Activated CD8-positive, alpha-beta memory T cell treated with anti-CD3 and anti-CD28 coated beads, Interleukin-2, amount 10 ng/mL, durations not matched to agents 7 days and 5 days (primary cell): ENCODE measurements at regions not wholly inside any gene's neighbourhood (a gene's known extent, or its start where the extent isn't known, plus 50 kb on each side); places are given as distances from the start of the nearest gene placed in this dataset.

Source experiments
- ATAC-seq: fragments of 150-1000 bp; cut with Tn5 transposase; one replicate; pipeline ENCODE4 v1.10.0; 2021; ENCODE audit warnings: moderate library complexity
- CTCF ChIA-PET: fragments of 350-600 bp; sonication (Branson Sonifier 250); formaldehyde crosslinking; loops from one replicate; lab custom pipeline; 2021; ENCODE audit warnings: antibody characterized with exemption; lab: Charles Lee
- DNase-seq: peaks from one replicate; pipeline ENCODE4 v3.0.0-alpha.2; 2020
- H3K27ac Mint-ChIP-seq: one replicate; pipeline ENCODE4 v1.8.0; 2021; ENCODE audit warnings: mild to moderate bottlenecking, mixed read lengths
- H3K27me3 Mint-ChIP-seq: one replicate; pipeline ENCODE4 v1.8.0; 2021; ENCODE audit warnings: mixed read lengths
- H3K36me3 Mint-ChIP-seq: one replicate; pipeline ENCODE4 v1.8.0; 2021; ENCODE audit warnings: mild to moderate bottlenecking, mixed read lengths
- H3K4me1 Mint-ChIP-seq: one replicate; pipeline ENCODE4 v1.8.0; 2021; ENCODE audit warnings: mixed read lengths
- H3K4me3 Mint-ChIP-seq: one replicate; pipeline ENCODE4 v1.8.0; 2021; ENCODE audit warnings: mild to moderate bottlenecking, moderate library complexity, mixed read lengths
- H3K9me3 Mint-ChIP-seq: one replicate; pipeline ENCODE4 v1.8.0; 2022; ENCODE audit warnings: low read depth, mixed read lengths

- Mint-ChIP-seq H3K4me3 (no peak overlapping the region), H3K9me3 (peaks cover 1% of the 10 kb centered on the region), H3K27me3 (no peaks in the 10 kb centered on the region), H3K4me1 (no peaks in the 10 kb centered on the region), H3K27ac (no peak overlapping the region), H3K36me3 (no peaks in the 10 kb centered on the region)
- no peak for ATAC-seq
- DNase-seq: no peak
- CTCF ChIA-PET: no interaction called here
Measured at GRCh38 chrX:4263030-4263803, 549.8 kb upstream of the PRKX start.

GRCh38 chrX:4253092-4253491 is 539.6 kb upstream of the PRKX start:
- Mint-ChIP-seq H3K4me3 (no peak overlapping the region), H3K27me3 (no peaks in the 10 kb centered on the region), H3K36me3 (no peaks in the 10 kb centered on the region), H3K9me3 (peaks cover 5% of the 10 kb centered on the region), H3K27ac (no peak overlapping the region), H3K4me1 (peaks cover 5% of the 10 kb centered on the region)
- DNase-seq (no peak), ATAC-seq (no peak)
- CTCF ChIA-PET: no interaction called here

GRCh38 chrX:4249401-4249800 is 536.0 kb upstream of the PRKX start:
- no peak overlapping the region for H3K4me3 Mint-ChIP-seq
- no peak for DNase-seq
- H3K27me3 Mint-ChIP-seq: no peaks in the 10 kb centered on the region
- peaks cover 5% of the 10 kb centered on the region for H3K4me1 Mint-ChIP-seq
- H3K27ac Mint-ChIP-seq: no peak overlapping the region
- ATAC-seq: no peak
- peaks cover 5% of the 10 kb centered on the region for H3K9me3 Mint-ChIP-seq
- CTCF ChIA-PET: no interaction called here
- no peaks in the 10 kb centered on the region for H3K36me3 Mint-ChIP-seq

- DNase-seq (no peak), ATAC-seq (no peak)
- Mint-ChIP-seq H3K9me3 (no peaks in the 10 kb centered on the region), H3K36me3 (no peaks in the 10 kb centered on the region), H3K27ac (no peak overlapping the region), H3K4me3 (no peak overlapping the region), H3K4me1 (peaks cover 1% of the 10 kb centered on the region), H3K27me3 (no peaks in the 10 kb centered on the region)
- CTCF ChIA-PET: no interaction called here
Measured at GRCh38 chrX:4243759-4244158, 530.3 kb upstream of the PRKX start.

GRCh38 chrX:4240541-4241194 is 527.2 kb upstream of the PRKX start:
- ATAC-seq (peak; percentile 51), DNase-seq (no peak)
- Mint-ChIP-seq H3K9me3 (no peaks in the 10 kb centered on the region), H3K36me3 (no peaks in the 10 kb centered on the region), H3K4me1 (peaks cover 1% of the 10 kb centered on the region), H3K27me3 (no peaks in the 10 kb centered on the region), H3K27ac (no peak overlapping the region), H3K4me3 (no peak overlapping the region)
- CTCF ChIA-PET: no interaction called here

GRCh38 chrX:4239650-4240540 is 526.4 kb upstream of the PRKX start:
- CTCF ChIA-PET: no interaction called here
- no peak for ATAC-seq
- no peak for DNase-seq
- Mint-ChIP-seq H3K36me3 (no peaks in the 10 kb centered on the region), H3K27ac (no peak overlapping the region), H3K27me3 (no peaks in the 10 kb centered on the region), H3K4me3 (no peak overlapping the region), H3K4me1 (peaks cover 1% of the 10 kb centered on the region), H3K9me3 (no peaks in the 10 kb centered on the region)

- Mint-ChIP-seq H3K27ac (no peak overlapping the region), H3K9me3 (no peaks in the 10 kb centered on the region), H3K4me1 (peaks cover 1% of the 10 kb centered on the region), H3K36me3 (no peaks in the 10 kb centered on the region), H3K27me3 (no peaks in the 10 kb centered on the region), H3K4me3 (no peak overlapping the region)
- CTCF ChIA-PET: no interaction called here
- DNase-seq (no peak), ATAC-seq (no peak)
Measured at GRCh38 chrX:4238916-4239315, 525.5 kb upstream of the PRKX start.

- H3K4me3 Mint-ChIP-seq: no peak overlapping the region
- DNase-seq (no peak), ATAC-seq (no peak)
- no peaks in the 10 kb centered on the region for H3K36me3 Mint-ChIP-seq
- no peaks in the 10 kb centered on the region for H3K9me3 Mint-ChIP-seq
- H3K27ac Mint-ChIP-seq: no peak overlapping the region
- H3K27me3 Mint-ChIP-seq: no peaks in the 10 kb centered on the region
- H3K4me1 Mint-ChIP-seq: no peaks in the 10 kb centered on the region
- CTCF ChIA-PET: no interaction called here
Measured at GRCh38 chrX:4225086-4225485, 511.6 kb upstream of the PRKX start.

GRCh38 chrX:4206941-4207340 is 493.5 kb upstream of the PRKX start:
- H3K27me3 Mint-ChIP-seq: no peaks in the 10 kb centered on the region
- H3K4me1 Mint-ChIP-seq: no peaks in the 10 kb centered on the region
- ATAC-seq (no peak), DNase-seq (no peak)
- no peak overlapping the region for H3K27ac Mint-ChIP-seq
- H3K9me3 Mint-ChIP-seq: peaks cover 3% of the 10 kb centered on the region
- CTCF ChIA-PET: no interaction called here
- no peaks in the 10 kb centered on the region for H3K36me3 Mint-ChIP-seq
- H3K4me3 Mint-ChIP-seq: no peak overlapping the region

- H3K9me3 Mint-ChIP-seq: peaks cover 6% of the 10 kb centered on the region
- no peak overlapping the region for H3K27ac Mint-ChIP-seq
- CTCF ChIA-PET: no interaction called here
- H3K4me3 Mint-ChIP-seq: no peak overlapping the region
- no peaks in the 10 kb centered on the region for H3K27me3 Mint-ChIP-seq
- H3K4me1 Mint-ChIP-seq: no peaks in the 10 kb centered on the region
- H3K36me3 Mint-ChIP-seq: no peaks in the 10 kb centered on the region
- DNase-seq: no peak
- ATAC-seq: no peak
Measured at GRCh38 chrX:4197971-4198370, 484.5 kb upstream of the PRKX start.

- Mint-ChIP-seq H3K36me3 (no peaks in the 10 kb centered on the region), H3K4me1 (no peaks in the 10 kb centered on the region), H3K9me3 (peaks cover 3% of the 10 kb centered on the region), H3K27ac (no peak overlapping the region), H3K4me3 (no peak overlapping the region), H3K27me3 (no peaks in the 10 kb centered on the region)
- DNase-seq (no peak), ATAC-seq (no peak)
- CTCF ChIA-PET: no interaction called here
Measured at GRCh38 chrX:4193500-4194155, 480.2 kb upstream of the PRKX start.

GRCh38 chrX:4186331-4186730 is 472.9 kb upstream of the PRKX start:
- CTCF ChIA-PET: no interaction called here
- DNase-seq (no peak), ATAC-seq (no peak)
- Mint-ChIP-seq H3K27ac (no peak overlapping the region), H3K4me3 (no peak overlapping the region), H3K27me3 (no peaks in the 10 kb centered on the region), H3K36me3 (no peaks in the 10 kb centered on the region), H3K4me1 (no peaks in the 10 kb centered on the region), H3K9me3 (no peaks in the 10 kb centered on the region)

GRCh38 chrX:4185086-4185485 is 471.6 kb upstream of the PRKX start:
- no peak for DNase-seq
- H3K4me1 Mint-ChIP-seq: no peaks in the 10 kb centered on the region
- H3K36me3 Mint-ChIP-seq: no peaks in the 10 kb centered on the region
- CTCF ChIA-PET: no interaction called here
- no peak overlapping the region for H3K27ac Mint-ChIP-seq
- no peaks in the 10 kb centered on the region for H3K9me3 Mint-ChIP-seq
- no peak for ATAC-seq
- no peaks in the 10 kb centered on the region for H3K27me3 Mint-ChIP-seq
- no peak overlapping the region for H3K4me3 Mint-ChIP-seq
